Keratinocyte (primary cell): ENCODE measurements at regions not wholly inside any gene's neighbourhood (a gene's known extent, or its start where the extent isn't known, plus 50 kb on each side); places are given as distances from the start of the nearest gene placed in this dataset.

Experiments
- DNase-seq: peaks from one replicate; pipeline ENCODE4 v3.0.0-alpha.2; 2011; ENCODE audit warnings: low read depth, missing footprints, low spot score
- FAIRE-seq: peaks from 2 replicates; lab custom pipeline; 2011; peaks lifted over from hg19 to GRCh38; lab: Jason Lieb, UNC
- H2AFZ ChIP-seq: 2 replicates; pipeline ENCODE4 v1.6.0; 2012; ENCODE audit warnings: low read length, control low read depth, inconsistent platforms; ENCODE audit not compliant: control insufficient read depth
- H3K27ac ChIP-seq: 2 replicates; pipeline ENCODE4 v1.5.1; 2011; ENCODE audit warnings: low read length; ENCODE audit not compliant: control insufficient read depth, insufficient read depth
- H3K27me3 ChIP-seq: 3 replicates; pipeline ENCODE4 v1.6.0; 2011; ENCODE audit warnings: low read length; ENCODE audit not compliant: control insufficient read depth, insufficient read depth; ENCODE audit errors: extremely low read depth
- H3K36me3 ChIP-seq, 2 experiments: 2 replicates in 1 of 2; 3 replicates in 1 of 2; pipeline ENCODE4 v1.5.1; 2011; ENCODE audit warnings: low read length in 2 of 2, mild to moderate bottlenecking in 1 of 2; ENCODE audit not compliant: control insufficient read depth in 2 of 2, insufficient read depth in 2 of 2; ENCODE audit errors: extremely low read depth in 1 of 2
- H3K4me1 ChIP-seq: 3 replicates; pipeline ENCODE4 v1.5.1; 2011; ENCODE audit warnings: low read length; ENCODE audit not compliant: control insufficient read depth, insufficient read depth; ENCODE audit errors: extremely low read depth
- H3K4me2 ChIP-seq: 3 replicates; pipeline ENCODE4 v1.6.0; 2011; ENCODE audit warnings: low read depth, low read length; ENCODE audit not compliant: control insufficient read depth, insufficient read depth; ENCODE audit errors: extremely low read depth
- H3K4me3 ChIP-seq, 3 experiments: fragments of 200-600 bp in 1 of 3; sonication (generic) in 1 of 3; 2 replicates in 2 of 3; 3 replicates in 1 of 3; pipeline ENCODE4 v1.5.1; 2011 to 2016; ENCODE audit warnings: low read length in 3 of 3, mild to moderate bottlenecking in 3 of 3, control low read depth in 2 of 3, inconsistent platforms in 1 of 3, low read depth in 1 of 3, mixed read lengths in 1 of 3, mixed run types in 1 of 3, moderate library complexity in 1 of 3; ENCODE audit not compliant: control insufficient read depth in 2 of 3, insufficient read depth in 2 of 3; ENCODE audit errors: extremely low read depth in 1 of 3
- H3K79me2 ChIP-seq: 2 replicates; pipeline ENCODE4 v1.6.0; 2012; ENCODE audit warnings: low read length; ENCODE audit not compliant: control insufficient read depth, insufficient read depth
- H3K9ac ChIP-seq: 3 replicates; pipeline ENCODE4 v1.6.0; 2011; ENCODE audit warnings: low read length; ENCODE audit not compliant: control insufficient read depth, insufficient read depth; ENCODE audit errors: extremely low read depth
- H3K9me1 ChIP-seq: 3 replicates; pipeline ENCODE4 v1.6.0; 2011; ENCODE audit warnings: low read length; ENCODE audit not compliant: control insufficient read depth, insufficient read depth; ENCODE audit errors: extremely low read depth
- H3K9me3 ChIP-seq: 2 replicates; pipeline ENCODE4 v1.5.1; 2012; ENCODE audit warnings: low read depth, low read length; ENCODE audit not compliant: control insufficient read depth
- H4K20me1 ChIP-seq: 3 replicates; pipeline ENCODE4 v1.6.0; 2011; ENCODE audit warnings: low read length; ENCODE audit not compliant: control insufficient read depth, insufficient read depth; ENCODE audit errors: extremely low read depth
- CTCF ChIP-seq, 3 experiments: IDR thresholded peaks in 1 of 3; conservative IDR thresholded peaks in 1 of 3; optimal IDR thresholded peaks in 1 of 3; 2 replicates in 2 of 3; 3 replicates in 1 of 3; pipeline versions ENCODE3 to v1.5.1; 2011; ENCODE audit warnings: low read length in 3 of 3, mild to moderate bottlenecking in 3 of 3, moderate library complexity in 2 of 3, control low read depth in 1 of 3, inconsistent platforms in 1 of 3; ENCODE audit not compliant: insufficient read depth in 2 of 3; ENCODE audit errors: extremely low read depth in 1 of 3
- EZH2 ChIP-seq: IDR thresholded peaks from one replicate; pipeline ENCODE4 v1.6.1; 2012; ENCODE audit warnings: inconsistent platforms, mild to moderate bottlenecking, low read length, moderate library complexity
- dilution Hi-C: fragments of 300-500 bp; cut with MboI; formaldehyde crosslinking; loops from one replicate; pipeline ENCODE4 v1.7.0; 2020; ENCODE audit warnings: low sequenced_read_pairs; ENCODE audit not compliant: extremely low pct_ligation_motif_present

GRCh38 chr10:131848296-131848695 lies 52.5 kb upstream of the PPP2R2D start:
- Histone ChIP-seq H2AFZ (no peak overlapping the region), H4K20me1 (no peaks in the 10 kb centered on the region), H3K36me3 (no peaks in the 10 kb centered on the region), H3K27me3 (no peaks in the 10 kb centered on the region), H3K9me1 (no peaks in the 10 kb centered on the region), H3K4me3 (no peak overlapping the region), H3K79me2 (no peaks in the 10 kb centered on the region), H3K9me3 (peaks cover 5% of the 10 kb centered on the region), H3K9ac (no peak overlapping the region), H3K4me2 (no peak overlapping the region), H3K27ac (no peak overlapping the region), H3K4me1 (no peaks in the 10 kb centered on the region)
- FAIRE-seq (no peak), DNase-seq (no peak)
- TF ChIP-seq EZH2 (no peak), CTCF (optimal IDR thresholded peaks at IDR 0.05 in 1 of 3, IDR thresholded peaks at IDR 0.05 in 1 of 3, conservative IDR thresholded peaks at IDR 0.05 in 1 of 3; ENCODE audit: extremely low read depth in 1 of 3, insufficient read depth in 2 of 3, low read length in 3 of 3) (no peak)
- dilution Hi-C loops: no loop called here

GRCh38 chr10:131848741-131849590 lies 51.8 kb upstream of the PPP2R2D start:
- H3K4me3 ChIP-seq: no peak overlapping the region
- no peak overlapping the region for H2AFZ ChIP-seq
- no peaks in the 10 kb centered on the region for H3K27me3 ChIP-seq
- dilution Hi-C loops: no loop called here
- no peak for TF ChIP-seq EZH2
- DNase-seq: no peak
- no peak overlapping the region for H3K27ac ChIP-seq
- H3K4me2 ChIP-seq: no peak overlapping the region
- H3K79me2 ChIP-seq: no peaks in the 10 kb centered on the region
- H3K4me1 ChIP-seq: no peaks in the 10 kb centered on the region
- H3K9me3 ChIP-seq: peaks cover 5% of the 10 kb centered on the region
- no peaks in the 10 kb centered on the region for H4K20me1 ChIP-seq
- no peak overlapping the region for H3K9ac ChIP-seq
- no peak for FAIRE-seq
- no peaks in the 10 kb centered on the region for H3K9me1 ChIP-seq
- no peaks in the 10 kb centered on the region for H3K36me3 ChIP-seq
